IgD-negative memory B cell (primary cell): ENCODE measurements at regions not wholly inside any gene's neighbourhood (a gene's known extent, or its start where the extent isn't known, plus 50 kb on each side); places are given as distances from the start of the nearest gene placed in this dataset.
A peak's percentile ranks its signal among the peaks of the same experiment; 100 is the strongest.
"Not testable (repeated sequence)": the region's sequence is repeated elsewhere in the genome, so short reads cannot be mapped to it uniquely, and the experiment has no call there.

Source experiments
- H3K27ac Mint-ChIP-seq, 3 donors: one replicate each; pipeline ENCODE4 v1.8.0; 2020 to 2022; ENCODE audit warnings: mild to moderate bottlenecking in 3 of 3, mixed read lengths in 3 of 3, moderate library complexity in 1 of 3
- H3K27me3 Mint-ChIP-seq: one replicate; pipeline ENCODE4 v1.8.0; 2021; ENCODE audit warnings: mixed read lengths
- H3K36me3 Mint-ChIP-seq: one replicate; pipeline ENCODE4 v1.8.0; 2020; ENCODE audit warnings: mild to moderate bottlenecking, mixed read lengths
- H3K4me1 Mint-ChIP-seq, 3 donors: one replicate each; pipeline ENCODE4 v1.8.0; 2020 to 2022; ENCODE audit warnings: mixed read lengths in 3 of 3, mild to moderate bottlenecking in 1 of 3
- H3K4me3 Mint-ChIP-seq, 4 donors: one replicate each; pipeline ENCODE4 v1.8.0; 2020 to 2022; ENCODE audit warnings: mild to moderate bottlenecking in 4 of 4, mixed read lengths in 4 of 4, moderate library complexity in 3 of 4
- H3K9me3 Mint-ChIP-seq, 3 donors: one replicate each; pipeline ENCODE4 v1.8.0; 2020 to 2021; ENCODE audit warnings: mixed read lengths in 3 of 3, mild to moderate bottlenecking in 1 of 3

GRCh38 chr16:65725156-65725845 is 603.4 kb upstream of the CDH11 start:
- Mint-ChIP-seq H3K36me3 (no peaks in the 10 kb centered on the region), H3K4me3 (no peak overlapping the region), H3K9me3 (peaks cover 0 to 5% (median 4%) of the 10 kb centered on the region in 3 donors), H3K4me1 (no peaks in the 10 kb centered on the region), H3K27me3 (no peaks in the 10 kb centered on the region), H3K27ac (no peak overlapping the region)

GRCh38 chr16:65722429-65722828 is 600.6 kb upstream of the CDH11 start:
- Mint-ChIP-seq H3K4me1 (no peaks in the 10 kb centered on the region), H3K27ac (peak overlapping the region in 1 of 3 donors; percentile 80)

GRCh38 chr16:65717846-65718245 is 596.0 kb upstream of the CDH11 start:
- Mint-ChIP-seq H3K36me3 (no peaks in the 10 kb centered on the region), H3K27ac (no peak overlapping the region)

More at GRCh38 chr16:65722429-65722828, 600.6 kb upstream of the CDH11 start:
- H3K36me3 Mint-ChIP-seq, result no peaks in the 10 kb centered on the region
- H3K9me3 Mint-ChIP-seq, result peaks cover 0 to 5% (median 4%) of the 10 kb centered on the region in 3 donors
- H3K4me3 Mint-ChIP-seq, result no peak overlapping the region
- H3K27me3 Mint-ChIP-seq, result no peaks in the 10 kb centered on the region

GRCh38 chr16:65716737-65717700 is 595.2 kb upstream of the CDH11 start:
- peaks cover 2 to 5% (median 4%) of the 10 kb centered on the region in 3 donors for H3K9me3 Mint-ChIP-seq

More at GRCh38 chr16:65717846-65718245, 596.0 kb upstream of the CDH11 start:
- H3K4me3 Mint-ChIP-seq, result no peak overlapping the region
- no peaks in the 10 kb centered on the region for H3K4me1 Mint-ChIP-seq
- H3K27me3 Mint-ChIP-seq, result no peaks in the 10 kb centered on the region
- H3K9me3 Mint-ChIP-seq, result peaks cover 2 to 5% (median 4%) of the 10 kb centered on the region in 3 donors

GRCh38 chr16:65713181-65713808 is 591.4 kb upstream of the CDH11 start:
- no peaks in the 10 kb centered on the region for H3K36me3 Mint-ChIP-seq
- no peaks in the 10 kb centered on the region for H3K4me1 Mint-ChIP-seq
- peak overlapping the region in 1 of 3 donors; percentile 84 for H3K27ac Mint-ChIP-seq
- H3K27me3 Mint-ChIP-seq, result no peaks in the 10 kb centered on the region
- H3K9me3 Mint-ChIP-seq, result peaks cover 0 to 16% (median 7%) of the 10 kb centered on the region in 3 donors
- no peak overlapping the region for H3K4me3 Mint-ChIP-seq

More at GRCh38 chr16:65716737-65717700, 595.2 kb upstream of the CDH11 start:
- Mint-ChIP-seq H3K27ac (no peak overlapping the region), H3K4me3 (no peak overlapping the region), H3K36me3 (no peaks in the 10 kb centered on the region), H3K4me1 (no peaks in the 10 kb centered on the region), H3K27me3 (no peaks in the 10 kb centered on the region)

- Mint-ChIP-seq H3K27ac (no peak overlapping the region), H3K4me3 (no peak overlapping the region), H3K36me3 (no peaks in the 10 kb centered on the region), H3K9me3 (peaks cover 0 to 21% (median 6%) of the 10 kb centered on the region in 3 donors), H3K27me3 (no peaks in the 10 kb centered on the region), H3K4me1 (no peaks in the 10 kb centered on the region)
Observed at GRCh38 chr16:65710107-65710506, 588.2 kb upstream of the CDH11 start.

- Mint-ChIP-seq H3K27me3 (no peaks in the 10 kb centered on the region), H3K9me3 (peaks cover 2 to 17% (median 2%) of the 10 kb centered on the region in 3 donors), H3K4me3 (no peak overlapping the region), H3K4me1 (no peaks in the 10 kb centered on the region), H3K27ac (no peak overlapping the region), H3K36me3 (no peaks in the 10 kb centered on the region)
Observed at GRCh38 chr16:65704866-65705265, 583.0 kb upstream of the CDH11 start.

GRCh38 chr16:65702707-65703402 is 581.0 kb upstream of the CDH11 start:
- Mint-ChIP-seq H3K4me1 (no peaks in the 10 kb centered on the region), H3K4me3 (no peak overlapping the region), H3K27ac (no peak overlapping the region), H3K27me3 (no peaks in the 10 kb centered on the region), H3K36me3 (no peaks in the 10 kb centered on the region), H3K9me3 (peaks cover 2 to 14% (median 4%) of the 10 kb centered on the region in 3 donors)

- H3K4me1 Mint-ChIP-seq, result no peaks in the 10 kb centered on the region
- H3K36me3 Mint-ChIP-seq, result peaks cover 1% of the 10 kb centered on the region
- peaks cover 2 to 16% (median 5%) of the 10 kb centered on the region in 3 donors for H3K9me3 Mint-ChIP-seq
- no peak overlapping the region for H3K4me3 Mint-ChIP-seq
- no peak overlapping the region for H3K27ac Mint-ChIP-seq
- no peaks in the 10 kb centered on the region for H3K27me3 Mint-ChIP-seq
Observed at GRCh38 chr16:65700596-65700995, 578.7 kb upstream of the CDH11 start.

- Mint-ChIP-seq H3K27ac (no peak overlapping the region), H3K4me3 (no peak overlapping the region), H3K4me1 (no peaks in the 10 kb centered on the region), H3K36me3 (peaks cover 1% of the 10 kb centered on the region), H3K27me3 (no peaks in the 10 kb centered on the region), H3K9me3 (peaks cover 0 to 16% (median 5%) of the 10 kb centered on the region in 3 donors)
Observed at GRCh38 chr16:65698791-65699321, 577.0 kb upstream of the CDH11 start.

- H3K9me3 Mint-ChIP-seq, result peaks cover 0 to 16% (median 5%) of the 10 kb centered on the region in 3 donors
- H3K4me1 Mint-ChIP-seq, result no peaks in the 10 kb centered on the region
- no peak overlapping the region for H3K4me3 Mint-ChIP-seq
- H3K36me3 Mint-ChIP-seq, result peaks cover 1% of the 10 kb centered on the region
- no peaks in the 10 kb centered on the region for H3K27me3 Mint-ChIP-seq
- H3K27ac Mint-ChIP-seq, result no peak overlapping the region
Observed at GRCh38 chr16:65697521-65697920, 575.7 kb upstream of the CDH11 start.

GRCh38 chr16:65697065-65697464 is 575.2 kb upstream of the CDH11 start:
- H3K27ac Mint-ChIP-seq, result no peak overlapping the region
- H3K36me3 Mint-ChIP-seq, result peaks cover 1% of the 10 kb centered on the region
- peaks cover 0 to 15% (median 5%) of the 10 kb centered on the region in 3 donors for H3K9me3 Mint-ChIP-seq
- H3K4me3 Mint-ChIP-seq, result no peak overlapping the region
- H3K4me1 Mint-ChIP-seq, result no peaks in the 10 kb centered on the region
- H3K27me3 Mint-ChIP-seq, result no peaks in the 10 kb centered on the region

- H3K4me1 Mint-ChIP-seq, H3K27me3 Mint-ChIP-seq, H3K9me3 Mint-ChIP-seq, H3K27ac Mint-ChIP-seq, H3K36me3 Mint-ChIP-seq, H3K4me3 Mint-ChIP-seq: not testable (repeated sequence)
Observed at GRCh38 chr16:65691846-65692245, 570.0 kb upstream of the CDH11 start.

GRCh38 chr16:65689726-65690125 is 567.9 kb upstream of the CDH11 start:
- Mint-ChIP-seq H3K9me3 (no peaks in the 10 kb centered on the region), H3K36me3 (no peaks in the 10 kb centered on the region), H3K4me3 (no peak overlapping the region), H3K27ac (no peak overlapping the region), H3K4me1 (no peaks in the 10 kb centered on the region), H3K27me3 (peaks cover 1% of the 10 kb centered on the region)
